ENCODE measurements at regions not wholly inside any gene's neighbourhood (a gene's known extent, or its start where the extent isn't known, plus 50 kb on each side); places are given as distances from the start of the nearest gene placed in this dataset.

DNA sequence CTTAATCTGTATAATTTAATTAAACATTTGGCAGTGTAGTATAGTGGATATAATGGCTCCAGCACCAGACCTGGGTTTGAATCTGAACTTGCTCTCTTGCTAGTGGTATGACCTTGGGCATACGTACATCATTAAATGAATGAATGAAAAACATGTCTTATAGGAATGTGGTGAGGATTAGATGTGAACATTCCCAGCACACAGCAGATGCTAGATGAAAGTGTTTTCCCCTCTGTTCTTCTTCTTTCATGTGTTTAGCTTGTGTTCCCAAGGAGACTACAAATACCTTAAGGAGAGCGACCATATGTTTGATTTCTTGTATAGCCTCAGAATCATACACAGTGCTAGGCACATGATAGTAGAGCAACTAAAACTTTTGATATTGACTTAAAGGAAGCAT is 56.5 kb downstream of the CT47B1 start:
- no peak for DNase-seq

DNA sequence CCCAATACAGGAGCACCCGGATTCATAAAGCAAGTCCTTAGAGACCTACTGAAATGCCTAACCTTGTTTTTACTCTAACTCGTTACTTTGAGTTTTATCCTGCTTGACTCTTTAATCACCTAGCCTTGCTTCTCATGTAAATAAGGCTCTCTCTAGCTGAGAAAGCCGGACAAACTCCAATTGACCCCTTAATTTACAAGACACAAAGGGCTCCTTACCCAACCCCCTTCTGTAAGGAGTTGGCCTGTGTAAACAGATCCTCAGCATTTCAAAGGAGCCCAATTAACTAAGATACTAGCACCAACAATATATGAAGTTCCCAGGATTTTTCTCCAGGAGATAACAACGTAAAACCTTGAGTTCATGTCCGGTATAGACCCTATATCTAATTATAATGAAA is 61.7 kb downstream of the CT47B1 start:
- no peak for DNase-seq

DNA sequence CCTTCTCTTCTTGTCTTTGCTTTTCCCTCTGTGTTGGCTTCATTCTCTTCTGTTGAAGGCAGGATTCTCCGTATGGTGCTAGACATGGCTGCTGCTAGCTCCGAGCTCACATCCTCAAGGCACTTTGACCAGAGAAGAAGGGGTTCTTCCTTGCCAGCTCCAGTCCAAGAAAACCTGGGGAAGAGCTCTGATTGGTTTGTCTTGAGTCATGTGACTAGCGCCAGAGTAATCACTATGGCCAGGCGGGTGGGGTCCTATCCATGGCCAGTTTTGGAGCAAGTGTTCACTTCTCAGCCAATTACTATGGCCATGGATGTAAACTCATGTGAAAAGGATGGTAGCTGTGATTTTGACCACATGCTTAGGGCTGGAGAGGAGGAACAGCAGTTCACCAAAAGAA is 74.2 kb downstream of the CT47B1 start:
- no peak for DNase-seq

DNA sequence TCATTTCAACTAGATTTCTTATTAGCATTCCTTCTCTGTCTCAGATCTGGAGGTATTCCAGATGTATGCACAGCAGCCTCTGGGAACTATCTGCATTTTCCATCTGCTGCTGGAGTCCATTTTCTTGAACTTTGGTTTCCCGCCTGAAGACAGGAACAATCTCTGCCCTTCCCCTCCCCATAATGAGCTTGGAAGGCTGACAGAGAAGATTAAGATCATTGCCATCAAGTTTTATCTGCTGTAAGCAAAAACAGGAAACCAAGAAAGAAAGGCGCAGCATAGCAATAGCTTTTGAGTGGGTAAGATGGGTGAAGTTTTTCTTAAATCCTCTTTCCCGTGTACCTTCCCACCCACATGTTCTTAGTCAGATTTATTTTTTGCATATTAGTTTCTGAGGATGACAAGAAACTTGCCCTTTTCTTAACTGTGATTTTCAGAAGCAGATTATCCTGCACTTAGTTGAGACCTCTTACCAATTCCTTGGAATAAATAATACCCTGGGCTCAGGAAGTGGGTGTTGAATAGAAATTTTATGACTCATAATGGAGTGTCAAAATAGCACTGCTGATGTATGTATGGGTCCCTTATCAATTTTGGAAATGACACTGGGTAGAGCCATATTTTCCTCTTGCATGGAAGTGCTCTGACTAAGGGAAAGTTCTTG is 78.3 kb downstream of the CT47B1 start:
- peak; percentile 28 for DNase-seq

DNA sequence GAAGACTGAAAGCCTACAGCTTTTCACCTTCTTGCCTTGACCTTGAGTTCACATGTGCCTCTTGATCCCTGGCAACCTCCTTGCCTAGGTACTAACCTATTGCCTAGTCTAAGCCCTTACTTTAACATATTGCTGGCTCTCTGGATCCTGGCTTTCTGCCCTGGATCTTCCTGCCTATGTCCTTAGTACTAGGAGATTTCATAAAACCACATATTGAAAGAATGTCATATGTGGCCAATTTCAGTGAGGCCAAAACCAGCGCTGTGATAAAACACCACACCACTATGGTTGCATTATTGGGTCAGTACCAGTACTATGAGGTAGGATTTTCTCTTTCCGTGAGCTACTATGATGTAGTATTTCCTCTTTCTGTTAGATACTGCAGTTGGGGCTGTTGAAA is 80.4 kb downstream of the CT47B1 start:
- DNase-seq, result peak; percentile 38

DNA sequence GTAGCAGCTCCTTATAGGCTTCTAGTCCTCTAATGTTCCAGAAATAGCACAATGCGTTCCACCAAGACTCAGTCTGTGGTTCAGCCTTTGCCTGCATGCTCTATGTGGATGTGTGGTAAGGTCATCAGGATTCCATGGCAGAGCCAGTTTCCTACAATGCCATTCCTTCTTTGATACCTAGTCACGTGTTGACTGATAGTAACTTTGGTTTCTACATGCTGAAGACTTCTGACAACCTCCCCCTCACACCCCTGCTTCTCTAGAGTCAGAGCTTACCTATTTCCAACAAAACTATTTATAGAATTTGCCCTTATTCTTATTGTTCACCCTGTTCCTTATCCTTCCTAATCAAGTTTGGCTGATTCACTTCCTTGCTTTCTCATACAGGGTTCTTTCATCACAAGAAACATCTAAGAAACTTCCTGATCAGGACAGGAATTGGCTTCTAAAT is 81.1 kb downstream of the CT47B1 start:
- peak; percentile 23 for DNase-seq

DNA sequence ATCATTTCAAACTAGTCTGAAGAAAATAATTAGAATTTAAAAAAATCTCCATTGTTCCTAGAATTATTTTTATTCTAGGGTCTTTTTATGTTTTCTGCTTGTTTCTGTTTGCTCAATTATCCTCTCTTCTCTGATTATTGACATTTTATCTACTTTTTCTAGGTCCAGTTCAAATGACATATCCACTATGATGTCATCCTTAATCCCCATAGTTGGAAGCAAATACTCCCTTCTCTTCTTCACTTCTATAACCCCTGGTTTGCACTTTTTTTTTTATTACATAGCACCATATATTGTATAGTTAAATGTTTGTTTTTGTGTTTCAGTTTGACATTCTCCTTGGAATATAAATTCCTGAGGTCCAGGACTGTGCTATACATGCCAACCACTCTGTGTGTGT is 82.6 kb downstream of the CT47B1 start:
- no peak for DNase-seq

DNA sequence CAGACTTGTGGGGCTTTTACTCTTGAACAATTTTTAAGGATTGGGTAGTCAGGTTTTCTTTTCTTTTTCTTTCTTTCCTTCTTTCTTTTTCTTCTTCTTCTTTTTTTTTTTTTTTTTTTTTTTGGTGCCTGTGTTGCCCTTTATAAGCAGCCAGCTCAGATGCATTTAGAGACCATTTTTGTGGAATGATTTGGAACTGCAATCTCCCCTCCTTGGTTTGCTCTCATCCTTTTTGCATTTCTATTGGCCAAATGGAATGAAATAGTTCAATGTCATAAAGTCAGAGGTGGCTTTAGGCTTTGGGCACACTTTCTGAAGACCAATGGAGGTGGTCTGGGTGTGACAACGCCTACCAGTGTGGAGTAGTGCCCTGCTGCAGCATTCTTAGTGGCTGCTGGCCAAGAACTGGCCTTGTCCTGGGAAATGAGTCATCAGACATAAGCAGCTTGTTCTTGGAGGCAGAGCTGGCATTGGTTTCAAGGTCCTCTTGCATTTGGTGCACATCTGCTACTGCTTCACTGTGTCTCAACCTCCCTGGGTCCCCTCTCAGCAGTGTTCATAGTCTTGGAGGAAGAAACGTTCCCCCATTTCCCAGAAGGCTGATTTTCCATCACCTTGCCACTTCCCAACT is 84.5 kb downstream of the CT47B1 start:
- peak; percentile 63 for DNase-seq

DNA sequence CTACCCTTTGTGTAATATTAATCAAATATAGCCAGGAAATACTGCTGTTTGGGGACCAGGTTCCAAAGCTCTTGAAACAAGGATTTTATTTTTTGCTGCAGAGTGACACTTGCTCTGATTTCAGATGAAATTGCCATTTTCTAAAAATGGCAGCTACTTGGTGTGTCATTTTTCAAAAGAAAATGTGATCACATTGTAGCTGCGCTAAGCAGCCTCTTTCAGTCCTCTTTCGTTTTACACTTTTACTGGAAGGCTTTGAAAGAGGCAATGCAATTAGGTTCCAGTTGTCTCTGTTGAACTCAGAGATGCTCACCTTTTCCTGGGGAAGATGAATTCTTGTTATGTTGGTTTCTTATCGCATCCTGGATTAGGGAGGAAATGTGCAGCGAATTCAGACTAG is 85.1 kb downstream of the CT47B1 start:
- DNase-seq, result no peak

DNA sequence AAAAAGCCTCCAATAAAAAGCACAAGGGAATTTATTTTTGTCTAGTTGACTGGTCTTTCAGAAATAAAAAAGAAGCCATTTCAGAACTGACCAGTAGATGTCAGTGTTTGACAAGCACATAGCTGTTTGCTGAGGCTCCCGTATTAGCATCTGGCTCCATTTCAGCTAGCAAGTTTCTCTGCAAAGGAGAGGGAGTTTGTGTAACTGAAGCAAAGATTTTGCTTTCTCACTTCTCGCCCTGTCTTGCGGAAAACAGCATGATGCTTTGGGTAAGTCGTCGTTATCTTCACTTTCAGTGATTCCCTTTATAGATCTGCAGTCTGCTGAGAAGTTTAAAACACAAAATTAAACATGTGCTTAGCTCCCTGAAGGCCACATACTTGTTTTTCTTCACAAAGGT is 85.5 kb downstream of the CT47B1 start:
- peak; percentile 66 for DNase-seq

DNA sequence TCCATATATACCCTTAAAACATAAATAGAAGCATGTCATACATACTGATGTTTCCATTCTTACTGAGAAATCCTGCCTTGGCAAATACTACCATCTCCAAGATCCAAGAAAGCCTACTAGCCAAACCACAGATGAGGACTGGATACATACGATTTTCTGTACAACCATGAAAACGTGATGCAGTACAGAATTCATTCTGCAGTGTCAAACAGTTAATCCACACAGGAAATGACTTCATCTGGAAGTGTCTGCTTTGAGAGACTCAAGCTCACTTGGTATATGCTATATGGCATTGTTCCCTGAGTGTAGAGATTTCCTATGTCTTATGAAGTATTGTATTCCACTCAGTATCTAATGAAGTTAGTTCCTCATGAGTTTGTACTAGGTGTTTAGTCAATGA is 94.3 kb downstream of the CT47B1 start:
- peak; percentile 72 for DNase-seq

DNA sequence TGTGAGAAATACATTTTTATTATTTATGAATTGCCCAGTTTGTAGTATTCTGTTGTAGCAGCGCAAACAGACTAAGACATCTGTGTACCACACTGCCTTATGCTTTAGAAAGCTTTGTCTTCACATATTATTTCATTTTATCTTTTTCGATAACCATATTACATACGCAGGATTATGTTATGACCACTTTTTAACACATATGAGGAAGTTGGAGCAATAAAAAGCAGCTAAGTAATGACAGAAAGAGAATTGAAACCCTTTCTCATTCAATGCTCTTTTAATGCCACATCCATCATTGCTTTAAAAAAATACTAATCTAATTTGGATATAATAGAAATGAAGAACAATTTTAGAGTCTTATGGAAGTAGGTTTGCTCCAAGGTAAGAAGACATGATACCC is 99.7 kb downstream of the CT47B1 start:
- no peak for DNase-seq

DNA sequence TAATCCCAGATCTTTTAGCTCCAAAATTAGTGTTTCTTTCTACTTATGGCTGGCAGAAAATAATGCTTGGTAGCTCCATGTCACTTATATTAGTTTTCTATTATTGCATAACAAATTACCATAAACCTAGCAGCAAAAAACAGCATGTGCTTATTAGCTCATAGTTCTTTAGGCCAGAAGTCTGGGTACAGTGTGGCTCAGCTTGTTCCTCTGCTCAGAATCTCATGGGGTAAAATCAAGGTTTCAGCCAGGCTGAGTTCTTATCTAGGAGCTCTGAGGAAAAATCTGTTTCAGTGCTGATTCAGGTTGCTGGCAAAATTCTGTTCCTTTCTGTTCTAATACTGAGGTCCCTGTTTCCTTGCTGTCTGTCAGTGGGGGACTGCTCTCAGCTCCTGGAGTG is 101.1 kb downstream of the CT47B1 start:
- no peak for DNase-seq

DNA sequence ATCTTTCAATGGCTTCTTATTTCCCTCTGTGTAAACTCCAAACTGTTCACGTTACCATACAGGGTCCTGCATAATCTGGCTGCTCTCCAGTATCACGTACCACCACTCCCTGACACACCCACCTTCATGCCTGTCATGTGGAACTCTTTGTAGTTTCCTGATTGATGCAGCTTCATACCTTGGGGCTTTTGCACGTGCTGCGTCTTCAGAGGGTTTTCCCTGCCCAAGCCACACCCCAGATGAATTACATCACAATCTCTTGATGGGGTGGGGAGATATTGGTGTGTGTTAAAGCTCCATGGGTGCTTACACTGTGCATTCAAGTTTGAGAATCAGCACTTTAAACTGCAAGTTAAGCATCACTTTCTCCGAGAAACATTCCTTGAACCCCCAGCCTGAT is 101.9 kb downstream of the CT47B1 start:
- DNase-seq, result no peak

DNA sequence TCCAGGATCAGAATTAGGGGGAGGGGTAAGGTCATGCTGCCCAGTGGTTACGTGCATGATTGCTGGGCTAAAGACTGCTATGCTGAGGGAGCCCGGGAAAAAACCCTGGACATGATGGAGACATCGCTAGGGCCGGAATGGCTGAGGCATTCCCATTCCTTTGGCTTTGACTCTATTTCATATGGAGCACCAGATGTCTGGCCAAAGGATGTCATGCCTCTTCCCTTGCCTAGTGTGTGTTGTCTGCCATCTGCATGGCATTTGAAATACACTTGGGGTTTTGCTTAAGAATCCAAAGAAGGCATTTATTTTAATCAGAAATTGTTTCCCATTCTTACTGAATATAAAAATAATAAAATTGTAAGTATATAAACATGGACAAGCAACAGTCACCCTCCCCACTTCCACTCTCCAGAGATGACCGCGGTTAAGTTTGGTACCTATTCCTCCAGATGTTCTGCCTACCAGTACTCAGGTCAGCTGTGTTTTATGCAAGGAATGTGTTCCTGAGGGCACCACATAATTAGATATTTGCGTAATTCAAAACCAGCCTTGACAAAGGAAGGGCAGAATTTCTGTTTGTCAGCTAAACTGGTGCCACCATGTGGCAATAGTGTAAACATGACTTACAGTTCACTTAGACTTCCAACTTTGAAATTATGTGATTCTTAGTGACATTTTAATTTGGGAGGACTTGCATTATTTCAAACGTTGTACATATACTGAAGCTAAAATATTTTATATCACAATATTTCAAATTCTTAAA is 105.9 kb downstream of the CT47B1 start:
- DNase-seq, result peak; percentile 61

DNA sequence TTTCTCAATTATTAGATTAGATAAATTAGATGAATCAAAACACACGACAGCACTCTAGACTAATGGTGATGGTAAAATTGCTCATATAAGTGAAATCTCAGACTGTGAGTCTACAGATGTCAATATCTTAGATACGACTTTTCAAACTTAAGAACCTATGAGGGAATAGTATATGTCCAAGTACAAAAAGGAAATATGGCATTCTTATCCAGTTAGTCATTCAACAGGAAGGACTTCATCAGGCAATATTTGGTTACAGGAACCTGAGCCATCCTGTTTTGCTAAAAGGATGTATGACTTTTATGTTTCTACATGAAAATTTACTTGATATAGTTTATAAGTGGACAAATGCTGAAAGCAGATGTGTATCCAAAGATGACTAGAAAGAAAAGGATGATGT is 107.0 kb downstream of the CT47B1 start:
- DNase-seq, result peak; percentile 42

DNA sequence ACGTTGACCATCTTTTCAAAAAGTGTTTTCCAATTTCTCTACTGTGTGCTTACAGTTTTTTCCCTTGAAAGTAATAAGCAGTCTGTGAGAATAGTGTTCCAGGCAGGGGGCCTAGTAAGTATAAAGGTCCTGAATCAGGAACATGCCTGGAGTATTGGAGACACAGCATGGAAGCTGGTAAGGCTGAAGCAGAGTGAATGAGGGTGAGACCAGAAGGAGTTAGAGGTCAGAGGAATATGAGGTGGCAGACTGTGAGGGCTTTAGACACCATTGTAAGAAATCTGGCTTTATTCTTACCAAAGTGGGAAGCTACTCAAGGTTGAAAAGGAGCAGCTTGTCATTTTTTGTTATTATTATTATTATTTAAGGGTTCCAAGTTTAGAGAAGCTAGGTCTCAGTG is 107.4 kb downstream of the CT47B1 start:
- DNase-seq, result no peak

DNA sequence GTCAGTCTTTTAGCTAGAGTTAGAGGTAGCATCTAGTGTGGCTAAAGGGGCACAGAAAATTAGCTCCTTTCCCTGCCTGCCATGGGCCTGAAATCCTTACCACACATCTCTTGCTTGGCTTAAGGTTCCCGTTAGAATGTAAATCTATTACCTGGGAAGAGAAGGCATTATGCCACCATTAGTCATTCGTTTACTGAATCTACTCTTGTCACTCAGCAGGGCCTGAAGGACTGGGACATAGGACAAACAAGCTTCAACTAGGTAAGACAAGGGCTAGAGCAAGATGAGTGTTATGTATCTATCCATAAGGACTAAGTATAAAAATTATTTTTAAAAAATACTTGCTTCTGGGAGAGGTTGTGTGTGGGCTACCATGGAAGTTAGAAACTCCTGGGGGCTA is 112.4 kb downstream of the CT47B1 start:
- DNase-seq, result no peak

DNA sequence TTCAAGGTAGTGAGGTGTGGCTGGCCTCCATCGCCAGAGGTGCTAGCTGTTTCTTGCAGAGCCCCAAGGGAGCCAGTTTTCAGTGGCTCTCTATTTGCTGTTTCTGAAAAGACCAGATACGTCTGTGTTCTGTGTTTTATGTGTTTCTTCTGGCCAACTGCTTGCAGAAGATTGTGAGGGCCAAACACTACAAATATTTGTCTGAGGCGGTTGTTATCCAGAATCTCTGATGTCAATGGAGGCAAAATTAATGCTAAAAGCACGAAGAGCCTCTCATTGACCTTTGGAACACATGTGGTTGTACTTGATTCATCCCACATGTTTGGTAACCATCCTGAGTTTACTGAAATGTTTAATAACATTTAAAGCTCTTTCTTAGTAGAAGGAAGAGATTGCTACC is 113.9 kb downstream of the CT47B1 start:
- peak; percentile 82 for DNase-seq

DNA sequence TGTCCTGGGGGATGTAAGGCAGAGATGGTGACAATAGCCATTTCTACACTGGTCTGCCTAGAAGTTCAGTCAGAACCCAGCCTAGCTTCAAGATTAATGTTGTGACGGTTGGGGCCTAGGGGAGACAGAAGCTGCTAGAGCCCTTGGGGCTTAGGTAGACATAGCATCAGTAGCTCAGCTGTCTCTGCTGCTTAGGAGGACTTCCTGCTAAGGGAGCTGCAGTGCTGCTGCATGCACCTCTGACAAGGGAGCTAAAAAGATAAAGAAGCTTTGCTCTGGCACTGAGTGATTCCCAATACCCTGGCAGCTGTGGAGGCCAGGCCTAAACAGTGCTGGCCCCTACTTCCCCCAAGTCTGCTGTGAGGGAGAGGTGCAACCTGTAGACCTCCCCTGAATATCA is 116.0 kb downstream of the CT47B1 start:
- DNase-seq, result no peak

DNA sequence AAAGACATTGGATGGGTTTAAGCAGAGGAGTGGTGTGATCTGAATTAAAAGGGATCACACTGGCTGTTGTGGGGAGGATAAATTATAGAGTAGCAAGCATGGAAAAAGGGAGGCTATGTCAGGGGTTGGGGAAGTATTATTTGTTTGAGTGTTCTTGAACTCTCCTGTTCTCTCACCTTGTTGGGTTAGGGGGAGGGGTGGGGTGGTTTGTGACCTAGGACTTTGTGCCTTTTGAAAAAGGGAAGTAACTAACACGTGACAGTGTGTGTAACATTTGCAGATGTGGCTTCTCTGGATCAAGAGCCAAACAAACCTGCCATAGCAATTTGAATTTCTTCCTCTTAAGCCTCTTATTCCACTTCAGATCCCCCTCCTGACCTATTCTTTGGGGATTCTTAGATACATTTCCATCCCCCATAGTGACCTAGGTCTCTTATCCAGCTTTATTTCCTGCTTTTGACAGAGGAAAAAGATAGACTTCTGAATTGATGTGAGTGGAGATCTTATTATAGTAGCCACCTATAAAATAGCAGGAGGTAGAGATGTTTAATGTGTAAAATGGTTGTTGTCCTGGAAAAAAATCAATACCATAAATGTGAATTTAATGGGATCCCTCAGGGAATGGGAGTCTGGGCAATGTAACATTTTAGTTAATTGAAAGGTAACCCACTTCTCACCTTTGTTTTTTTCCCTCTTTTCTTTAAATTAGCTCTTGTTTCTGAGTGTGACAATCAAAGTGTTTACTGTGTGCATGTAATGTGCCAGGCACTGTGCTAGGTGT is 120.4 kb downstream of the CT47B1 start:
- DNase-seq, result no peak

DNA sequence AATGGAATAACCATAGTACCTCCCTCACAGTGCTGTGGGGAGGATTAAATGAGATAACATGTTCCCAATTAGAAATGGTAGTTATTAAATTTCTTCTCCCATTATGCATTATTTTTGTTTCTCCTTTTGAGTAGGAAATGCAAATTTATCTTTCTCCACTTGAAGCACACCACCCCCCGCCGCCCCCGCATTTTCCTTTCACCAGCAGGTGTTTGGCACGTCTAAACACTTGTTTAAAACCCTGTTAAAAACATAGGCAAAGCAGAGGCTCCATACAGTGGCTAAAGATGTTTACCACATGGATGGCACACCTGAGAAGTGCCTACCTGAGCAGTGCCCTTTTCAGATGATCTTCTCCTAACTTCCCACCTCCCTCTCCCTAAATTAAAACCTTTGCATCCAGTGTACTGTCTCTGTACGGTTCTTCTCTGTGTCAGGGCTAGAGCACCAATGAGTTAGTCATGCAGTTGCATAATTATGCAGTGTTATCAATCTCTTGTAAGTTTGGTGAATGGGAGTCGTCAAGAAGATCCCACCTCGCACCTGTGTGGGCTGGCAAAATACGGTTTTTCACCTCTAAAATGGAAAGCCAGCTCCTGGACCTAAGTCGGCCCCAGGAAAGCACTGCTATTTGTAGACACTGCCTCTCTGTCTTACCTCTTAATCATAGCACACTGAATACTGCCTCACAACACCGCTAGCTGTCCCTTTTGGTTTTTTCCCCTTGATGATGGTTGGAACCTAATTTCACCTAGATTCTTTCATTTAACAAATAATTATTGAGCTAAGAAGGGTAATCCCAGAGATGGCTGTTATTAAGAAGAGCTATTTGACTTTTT is 122.0 kb downstream of the CT47B1 start:
- DNase-seq, result no peak

Data from fibroblast of skin of right quadriceps (primary cell).